ENCODE measurements at regions not wholly inside any gene's neighbourhood (a gene's known extent, or its start where the extent isn't known, plus 50 kb on each side); places are given as distances from the start of the nearest gene placed in this dataset.

DNA sequence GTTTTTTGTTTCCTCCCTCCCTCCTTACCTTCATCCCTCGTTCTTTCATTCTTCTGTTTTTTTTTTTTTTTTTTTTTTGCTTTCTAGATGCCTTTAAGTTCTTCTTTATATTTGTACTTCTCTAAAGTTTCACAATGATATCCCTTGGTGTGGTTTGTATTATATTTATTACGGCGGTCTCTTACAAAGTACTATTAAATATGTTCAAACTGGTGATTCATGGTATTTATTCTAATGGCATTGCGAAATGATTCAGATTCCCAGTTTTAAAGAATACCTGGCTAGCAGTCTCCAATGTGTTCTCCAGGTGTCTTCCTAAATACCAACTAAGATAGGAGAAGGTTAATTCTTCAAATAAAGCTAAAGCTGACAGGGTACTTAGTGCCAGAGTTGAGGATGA, 690.1 kb upstream of the COX7C start:
- TF ChIP-seq YY1 (IDR thresholded peaks at IDR 0.05) = no peak
- TF ChIP-seq RAD21 (IDR thresholded peaks at IDR 0.05) = no peak
- TF ChIP-seq ATF3 (IDR thresholded peaks at IDR 0.05) = no peak
- TF ChIP-seq, protein P1, sequence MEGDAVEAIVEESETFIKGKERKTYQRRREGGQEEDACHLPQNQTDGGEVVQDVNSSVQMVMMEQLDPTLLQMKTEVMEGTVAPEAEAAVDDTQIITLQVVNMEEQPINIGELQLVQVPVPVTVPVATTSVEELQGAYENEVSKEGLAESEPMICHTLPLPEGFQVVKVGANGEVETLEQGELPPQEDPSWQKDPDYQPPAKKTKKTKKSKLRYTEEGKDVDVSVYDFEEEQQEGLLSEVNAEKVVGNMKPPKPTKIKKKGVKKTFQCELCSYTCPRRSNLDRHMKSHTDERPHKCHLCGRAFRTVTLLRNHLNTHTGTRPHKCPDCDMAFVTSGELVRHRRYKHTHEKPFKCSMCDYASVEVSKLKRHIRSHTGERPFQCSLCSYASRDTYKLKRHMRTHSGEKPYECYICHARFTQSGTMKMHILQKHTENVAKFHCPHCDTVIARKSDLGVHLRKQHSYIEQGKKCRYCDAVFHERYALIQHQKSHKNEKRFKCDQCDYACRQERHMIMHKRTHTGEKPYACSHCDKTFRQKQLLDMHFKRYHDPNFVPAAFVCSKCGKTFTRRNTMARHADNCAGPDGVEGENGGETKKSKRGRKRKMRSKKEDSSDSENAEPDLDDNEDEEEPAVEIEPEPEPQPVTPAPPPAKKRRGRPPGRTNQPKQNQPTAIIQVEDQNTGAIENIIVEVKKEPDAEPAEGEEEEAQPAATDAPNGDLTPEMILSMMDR (IDR thresholded peaks at IDR 0.05; ENCODE audit: low read depth, low read length, missing input control) = no peak
- no peak for TF ChIP-seq EGR1 (IDR thresholded peaks at IDR 0.05; ENCODE audit: low read depth in 2 of 2)
- TF ChIP-seq, protein P2, sequence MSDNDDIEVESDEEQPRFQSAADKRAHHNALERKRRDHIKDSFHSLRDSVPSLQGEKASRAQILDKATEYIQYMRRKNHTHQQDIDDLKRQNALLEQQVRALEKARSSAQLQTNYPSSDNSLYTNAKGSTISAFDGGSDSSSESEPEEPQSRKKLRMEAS (IDR thresholded peaks at IDR 0.05) = no peak
- TF ChIP-seq REST (IDR thresholded peaks at IDR 0.05) = no peak
- TF ChIP-seq, protein P3, sequence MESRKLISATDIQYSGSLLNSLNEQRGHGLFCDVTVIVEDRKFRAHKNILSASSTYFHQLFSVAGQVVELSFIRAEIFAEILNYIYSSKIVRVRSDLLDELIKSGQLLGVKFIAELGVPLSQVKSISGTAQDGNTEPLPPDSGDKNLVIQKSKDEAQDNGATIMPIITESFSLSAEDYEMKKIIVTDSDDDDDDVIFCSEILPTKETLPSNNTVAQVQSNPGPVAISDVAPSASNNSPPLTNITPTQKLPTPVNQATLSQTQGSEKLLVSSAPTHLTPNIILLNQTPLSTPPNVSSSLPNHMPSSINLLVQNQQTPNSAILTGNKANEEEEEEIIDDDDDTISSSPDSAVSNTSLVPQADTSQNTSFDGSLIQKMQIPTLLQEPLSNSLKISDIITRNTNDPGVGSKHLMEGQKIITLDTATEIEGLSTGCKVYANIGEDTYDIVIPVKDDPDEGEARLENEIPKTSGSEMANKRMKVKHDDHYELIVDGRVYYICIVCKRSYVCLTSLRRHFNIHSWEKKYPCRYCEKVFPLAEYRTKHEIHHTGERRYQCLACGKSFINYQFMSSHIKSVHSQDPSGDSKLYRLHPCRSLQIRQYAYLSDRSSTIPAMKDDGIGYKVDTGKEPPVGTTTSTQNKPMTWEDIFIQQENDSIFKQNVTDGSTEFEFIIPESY (IDR thresholded peaks at IDR 0.05) = no peak
- TF ChIP-seq TAF1 (conservative IDR thresholded peaks at IDR 0.05) = no peak
- no peak for TF ChIP-seq FOXA1 (IDR thresholded peaks at IDR 0.05)
- no peak for TF ChIP-seq SP1 (IDR thresholded peaks at IDR 0.05)

Measured in liver (tissue), 3 donors.